HG03060 (cell line): ENCODE measurements at regions not wholly inside any gene's neighbourhood (a gene's known extent, or its start where the extent isn't known, plus 50 kb on each side); places are given as distances from the start of the nearest gene placed in this dataset.

Experiments used
- ATAC-seq: cut with Tn5 transposase; IDR thresholded peaks from one replicate; pipeline ENCODE4 v1.9.1; 2021; ENCODE audit warnings: low read depth, moderate number of reproducible peaks; ENCODE audit not compliant: unreplicated experiment

DNA sequence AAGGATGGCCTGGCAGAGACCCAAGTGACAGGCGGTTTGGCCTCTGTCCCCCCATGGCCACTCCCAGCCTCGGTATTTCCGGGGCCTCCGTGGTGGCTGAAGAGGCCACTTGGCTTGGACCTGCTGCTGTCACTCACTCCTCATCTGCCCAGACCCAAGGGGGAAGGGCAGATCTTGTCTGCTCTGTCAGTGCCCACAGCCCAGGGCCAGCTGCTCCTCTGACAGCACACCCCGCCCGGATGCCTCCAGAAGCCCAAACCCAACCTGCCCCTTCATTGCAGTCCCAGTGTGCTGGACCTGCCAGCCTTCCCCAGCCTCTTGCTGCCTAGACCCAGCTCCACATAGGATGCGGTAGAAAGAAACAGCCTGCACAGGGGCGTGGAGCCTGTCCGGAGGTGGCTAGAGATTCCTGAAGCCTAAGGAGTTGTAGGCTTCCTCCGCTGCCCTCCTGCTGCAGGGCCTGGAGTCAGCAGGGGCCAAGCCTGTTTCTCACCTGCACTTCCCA is 52.0 kb downstream of the MAGEF1 start:
- no peak for ATAC-seq

DNA sequence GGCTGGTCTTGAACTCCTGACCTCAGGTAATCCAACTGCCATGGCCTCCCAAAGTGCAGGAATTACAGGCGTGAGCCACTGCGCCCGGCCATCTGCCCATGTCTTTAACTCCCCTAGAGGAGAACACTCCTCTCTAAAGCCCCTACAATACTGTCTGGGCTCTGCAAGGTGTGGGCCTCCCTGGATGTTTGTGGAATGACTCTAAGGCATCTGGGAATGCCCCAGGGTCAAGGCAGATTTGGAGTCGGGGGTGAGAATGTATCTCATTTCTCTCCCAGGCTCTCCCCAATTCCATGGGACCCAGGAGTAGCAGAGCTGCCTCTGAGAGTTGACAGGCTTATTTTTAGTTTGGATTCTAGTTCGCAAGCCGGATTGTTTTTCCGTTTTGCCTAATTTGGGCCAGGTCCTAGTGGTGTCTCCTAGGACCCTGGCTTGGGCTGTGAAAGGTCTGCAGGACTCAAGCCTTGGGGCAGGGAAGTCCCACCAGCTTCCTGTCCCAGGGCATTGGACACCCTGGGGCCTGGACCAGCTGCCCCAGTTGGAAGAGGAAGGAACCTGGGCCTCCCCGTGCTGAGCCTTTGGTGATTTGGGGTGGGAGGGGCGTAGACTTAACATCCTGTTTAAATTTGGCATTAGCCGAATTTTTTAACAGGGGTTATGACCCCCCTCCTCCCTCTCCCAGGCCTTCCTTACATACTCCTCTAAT is 53.5 kb downstream of the MAGEF1 start:
- no peak for ATAC-seq

DNA sequence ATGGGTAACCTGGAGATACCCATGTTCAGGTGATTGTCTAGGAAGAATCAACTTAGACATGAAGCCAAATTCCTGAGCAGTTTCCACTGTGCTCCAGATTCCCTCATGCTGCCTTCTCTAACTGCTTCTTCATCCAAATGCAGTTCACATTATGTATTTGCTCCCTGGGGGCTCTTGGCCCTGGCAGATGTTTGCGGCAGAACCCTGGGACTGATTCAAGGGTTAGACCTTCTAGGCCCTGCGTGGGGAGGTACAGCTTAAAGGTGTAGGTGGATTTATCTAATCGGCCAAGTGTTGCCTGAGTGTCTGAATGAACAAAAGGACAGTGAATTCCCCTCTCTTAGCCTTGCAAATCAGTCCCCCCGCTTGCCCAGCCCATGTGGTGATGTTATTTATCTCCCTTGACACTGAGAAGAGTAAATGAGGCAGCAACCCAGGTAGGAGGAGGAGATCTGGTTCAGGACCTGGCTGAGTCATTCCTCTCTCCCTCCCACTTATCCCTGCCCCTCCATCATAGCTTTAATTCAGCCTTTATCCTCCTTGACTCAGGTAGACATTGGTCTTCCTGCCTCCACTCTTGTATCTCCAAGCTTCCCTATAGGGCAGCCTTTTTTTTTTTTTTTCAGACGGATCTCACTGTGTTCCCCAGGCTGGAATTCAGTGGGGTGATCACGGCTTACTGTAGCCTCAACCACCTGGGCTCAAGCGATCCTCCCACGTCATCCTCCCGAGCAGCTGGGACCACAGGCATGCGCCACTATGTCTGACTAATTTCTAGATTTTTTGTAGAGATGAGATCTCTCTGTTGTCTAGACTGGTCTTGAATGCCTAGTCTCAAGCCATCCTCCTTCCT is 54.8 kb downstream of the MAGEF1 start:
- ATAC-seq, result peak; percentile 79

DNA sequence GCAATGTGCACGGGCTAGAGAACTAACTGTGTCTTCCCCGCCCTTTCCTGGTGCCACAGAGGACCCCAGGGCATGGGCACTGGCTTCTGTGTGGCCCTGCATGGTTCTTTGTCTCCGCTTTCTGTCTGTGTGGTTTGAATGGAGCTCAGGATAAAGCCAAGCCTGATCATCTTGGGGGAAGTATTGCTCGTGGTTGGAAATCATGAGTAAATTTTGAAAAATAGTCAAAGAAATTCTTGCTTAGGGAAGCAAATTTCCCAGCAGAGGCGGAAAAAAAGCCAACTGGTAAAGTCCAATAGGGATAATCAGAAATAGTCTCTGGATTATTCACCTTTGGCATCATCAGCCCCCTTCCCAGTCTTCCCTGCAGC is 55.4 kb downstream of the MAGEF1 start:
- no peak for ATAC-seq

DNA sequence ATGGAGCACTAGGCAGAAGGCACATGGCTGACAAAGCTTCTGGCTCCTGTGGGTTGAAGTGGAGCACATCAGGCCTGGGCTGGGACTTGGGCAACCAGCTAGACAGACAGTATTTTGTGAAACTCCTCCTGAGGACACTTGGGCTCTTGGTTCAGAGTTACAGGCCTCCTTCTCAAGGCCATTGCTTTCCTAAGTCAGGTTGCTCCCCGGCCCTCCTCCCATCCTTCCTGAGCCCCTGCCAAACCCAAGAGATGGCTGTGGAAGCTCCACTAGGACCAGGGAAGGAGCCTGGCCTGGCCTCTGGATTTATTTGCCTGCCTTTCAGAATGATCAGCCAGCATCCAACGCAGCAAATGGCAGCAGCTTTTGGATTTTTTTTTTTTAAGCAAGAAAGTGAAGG is 56.3 kb downstream of the MAGEF1 start:
- ATAC-seq, result no peak

DNA sequence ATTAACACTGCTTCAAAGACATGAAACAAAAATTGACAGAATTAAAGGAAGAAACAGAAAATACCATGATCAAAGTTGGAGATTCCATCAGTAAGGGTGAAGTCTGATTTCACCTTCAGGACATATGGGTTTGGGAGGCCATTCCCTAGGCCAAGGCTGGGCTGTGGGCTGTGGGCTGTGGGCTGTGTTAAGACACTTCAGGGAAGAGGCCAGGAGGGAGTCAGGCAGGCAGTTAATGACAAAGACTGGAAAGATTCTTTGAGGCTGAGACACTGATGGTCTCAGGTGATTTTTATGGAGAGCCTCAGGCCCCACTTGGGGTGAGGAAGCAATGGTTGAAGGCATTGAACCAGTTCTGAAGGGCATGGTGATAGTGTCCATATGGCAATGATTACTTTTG is 57.5 kb downstream of the MAGEF1 start:
- ATAC-seq, result no peak

DNA sequence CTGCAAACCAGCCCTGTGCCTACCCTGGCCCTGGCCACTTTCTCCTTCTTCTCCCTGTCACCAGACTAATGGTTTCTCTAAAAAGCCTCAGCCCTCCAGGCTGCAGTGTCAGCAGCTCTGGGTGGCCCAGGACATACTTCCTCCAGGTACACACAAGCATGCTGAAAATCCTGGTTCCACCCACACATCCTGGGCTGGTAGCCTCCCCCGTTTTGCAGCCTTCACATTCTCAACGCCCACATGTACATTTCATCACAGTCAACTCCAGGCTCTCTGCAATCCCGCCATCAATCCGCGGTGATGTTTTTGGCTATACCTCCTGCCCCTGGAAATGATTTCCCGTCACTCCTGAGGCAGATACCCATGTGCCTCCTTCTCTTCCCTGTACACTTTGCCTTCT is 59.4 kb downstream of the MAGEF1 start:
- no peak for ATAC-seq

DNA sequence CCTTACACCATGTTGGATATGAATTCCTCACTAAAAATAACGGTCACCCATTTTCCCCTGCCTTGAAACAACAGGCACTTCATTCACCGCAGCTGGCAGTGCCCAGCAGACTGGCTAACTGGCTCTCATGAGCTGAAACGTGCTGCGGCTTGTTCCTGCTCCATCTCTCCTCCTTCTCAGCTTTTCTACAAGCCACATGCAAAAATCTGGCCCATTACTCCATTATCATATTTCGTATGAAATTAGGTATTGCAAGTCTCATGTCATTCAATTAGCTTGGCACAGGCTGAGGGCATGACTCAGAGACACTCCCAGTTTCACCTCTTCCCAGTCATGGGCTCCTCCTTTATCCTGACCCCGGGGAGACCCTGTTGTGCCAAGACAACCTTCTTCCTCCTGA is 60.0 kb downstream of the MAGEF1 start:
- ATAC-seq, result no peak

DNA sequence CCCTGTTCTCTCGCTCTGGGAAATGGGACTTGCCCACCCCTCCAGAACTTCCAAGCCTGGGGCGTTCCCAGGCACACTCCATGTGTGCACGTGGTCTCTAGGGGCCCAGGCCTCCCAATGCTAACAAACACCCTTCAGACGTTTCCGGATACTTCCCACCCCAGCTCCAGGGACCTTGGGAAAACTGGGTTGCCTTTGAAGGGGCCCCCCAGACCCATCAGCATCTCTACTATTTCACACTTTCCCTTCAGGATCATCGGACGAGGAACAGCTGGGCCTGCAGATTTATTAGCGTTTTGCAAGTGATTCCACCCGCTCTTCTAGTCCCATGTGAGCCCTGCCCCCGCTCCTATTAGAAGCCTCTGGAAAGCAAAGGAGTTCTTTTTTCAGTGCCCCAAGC is 63.2 kb downstream of the MAGEF1 start:
- no peak for ATAC-seq

DNA sequence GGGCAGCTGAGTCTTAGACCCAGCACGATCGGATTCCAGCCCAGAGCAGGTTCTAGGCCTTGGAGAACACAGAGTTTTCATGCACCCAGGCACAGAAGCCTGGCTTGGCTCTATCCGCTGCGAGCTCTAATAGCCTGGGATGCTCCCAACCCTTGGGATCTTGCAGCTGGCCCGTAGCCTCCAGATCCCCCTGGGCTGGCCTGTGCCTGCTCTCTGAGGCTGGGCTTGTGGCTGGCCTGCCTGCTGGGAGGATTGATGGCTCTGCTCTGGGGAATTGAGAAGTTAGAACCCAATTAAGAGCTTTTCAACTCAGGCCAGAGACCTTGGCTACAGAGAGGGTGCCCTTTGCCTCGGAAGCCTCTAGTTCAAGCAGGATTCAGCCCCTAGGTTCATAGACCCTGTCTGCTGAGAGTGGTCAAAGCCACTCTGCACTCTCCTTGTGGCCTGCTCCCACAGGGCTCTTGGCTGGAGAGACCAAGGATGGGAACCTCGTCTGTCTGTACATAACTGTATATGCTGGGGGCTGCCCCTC is 64.4 kb downstream of the MAGEF1 start:
- no peak for ATAC-seq

DNA sequence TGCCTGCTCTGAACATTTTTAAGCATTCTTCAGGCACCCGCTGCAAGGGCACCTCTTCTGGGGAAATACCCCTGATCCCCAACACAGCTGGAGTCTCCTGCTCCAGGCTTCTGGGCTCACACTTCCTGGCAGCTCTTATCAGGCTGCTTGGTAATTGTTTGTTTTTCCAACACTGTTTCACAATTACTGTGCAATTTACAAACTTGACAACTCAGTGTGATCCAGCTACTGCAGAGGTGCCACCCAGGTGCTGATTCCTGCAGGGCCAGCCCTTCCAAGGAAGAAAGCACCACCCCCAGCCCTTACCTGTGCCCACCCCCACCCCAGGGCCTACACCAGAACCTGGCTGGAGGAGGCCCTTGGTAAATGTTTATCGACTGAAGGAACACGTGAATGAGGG is 66.5 kb downstream of the MAGEF1 start:
- ATAC-seq, result no peak

DNA sequence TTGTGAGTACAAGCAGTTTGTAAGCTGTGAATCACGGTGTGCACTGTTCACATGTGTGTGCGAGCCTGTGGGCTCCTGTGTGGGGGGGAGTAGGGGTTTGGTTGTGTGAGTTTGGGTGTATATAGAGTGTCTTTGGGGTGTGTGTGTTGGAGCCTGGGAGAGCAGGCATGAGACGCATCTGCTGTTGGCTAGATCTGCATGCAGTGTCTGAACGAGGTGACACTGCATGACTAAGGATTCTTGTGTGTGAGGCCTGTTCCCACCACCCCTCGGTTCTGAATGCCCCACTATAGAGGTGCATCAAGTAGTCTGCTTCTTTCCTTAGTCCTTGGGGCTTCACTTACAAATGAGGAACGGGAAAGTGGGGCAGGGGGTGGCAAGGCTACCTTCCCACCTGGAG is 68.4 kb downstream of the MAGEF1 start:
- no peak for ATAC-seq

DNA sequence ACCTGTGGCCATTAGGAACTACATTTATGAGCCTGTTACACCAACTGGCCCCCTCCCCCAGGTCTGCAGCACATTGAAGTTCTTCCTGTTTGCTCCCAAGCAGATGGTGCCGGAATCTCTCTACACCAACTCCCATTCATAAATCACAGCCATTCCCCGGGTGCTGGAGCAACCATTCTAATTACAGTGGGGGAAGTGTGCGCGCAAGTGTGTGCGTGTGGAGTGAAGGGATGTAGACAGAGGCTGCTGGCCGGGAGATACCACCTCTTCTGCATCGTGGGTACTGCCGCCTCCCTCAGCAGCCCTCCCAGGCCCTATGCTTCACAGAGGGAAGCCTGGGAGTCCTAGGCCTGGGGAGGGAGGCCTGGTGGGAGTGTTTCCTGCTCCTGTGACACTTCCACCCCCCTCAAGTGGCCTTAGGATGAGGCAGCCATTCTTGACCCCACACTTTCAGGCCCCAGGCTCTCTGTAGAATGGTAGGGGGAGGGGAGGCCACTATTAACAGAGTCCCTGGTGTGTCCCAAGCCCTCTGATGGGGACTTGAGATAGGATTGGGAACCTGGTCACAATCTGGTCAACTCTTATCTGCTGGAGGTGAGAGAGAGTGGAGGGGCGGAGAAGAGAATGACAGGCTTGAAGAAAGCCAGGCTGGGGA is 69.1 kb downstream of the MAGEF1 start:
- ATAC-seq, result no peak

DNA sequence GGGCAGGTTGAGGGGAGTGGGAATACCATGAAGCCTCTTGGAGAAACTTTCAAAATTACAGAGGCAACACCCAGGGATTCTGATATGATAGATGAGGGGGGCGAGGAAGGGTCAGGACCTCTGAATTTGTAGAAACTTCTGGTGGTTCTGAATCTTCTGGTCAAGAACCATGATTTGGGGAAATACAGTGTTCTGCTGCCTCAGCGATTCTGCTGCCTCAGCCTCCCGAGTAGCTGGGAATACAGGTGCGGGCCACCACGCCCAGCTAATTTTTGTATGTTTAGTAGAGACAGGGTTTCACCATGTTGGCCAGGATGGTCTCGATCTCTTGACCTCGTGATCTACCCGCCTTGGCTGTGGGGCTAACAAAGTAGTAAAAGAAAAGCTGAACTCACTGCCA is 70.4 kb downstream of the MAGEF1 start:
- ATAC-seq, result no peak

DNA sequence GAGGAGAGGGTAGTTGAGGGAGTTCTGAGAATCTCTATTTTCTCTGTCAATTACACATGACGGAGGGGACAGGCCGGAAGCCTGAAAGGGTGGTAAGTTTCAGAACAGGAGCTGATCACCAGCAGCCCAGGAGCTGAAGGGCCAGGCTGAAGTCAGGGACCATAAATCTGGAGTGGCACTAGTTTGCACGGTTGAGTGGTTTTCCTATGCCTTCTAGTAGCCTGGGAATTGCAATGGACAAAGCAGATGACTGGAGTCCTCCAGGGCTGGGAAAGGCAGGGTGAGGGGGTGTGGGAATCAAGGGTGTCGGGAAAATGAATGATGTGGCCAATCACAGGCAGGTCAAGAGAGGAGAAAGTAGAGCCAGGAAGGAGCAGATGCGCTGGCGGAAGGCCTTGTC is 72.5 kb downstream of the MAGEF1 start:
- no peak for ATAC-seq

DNA sequence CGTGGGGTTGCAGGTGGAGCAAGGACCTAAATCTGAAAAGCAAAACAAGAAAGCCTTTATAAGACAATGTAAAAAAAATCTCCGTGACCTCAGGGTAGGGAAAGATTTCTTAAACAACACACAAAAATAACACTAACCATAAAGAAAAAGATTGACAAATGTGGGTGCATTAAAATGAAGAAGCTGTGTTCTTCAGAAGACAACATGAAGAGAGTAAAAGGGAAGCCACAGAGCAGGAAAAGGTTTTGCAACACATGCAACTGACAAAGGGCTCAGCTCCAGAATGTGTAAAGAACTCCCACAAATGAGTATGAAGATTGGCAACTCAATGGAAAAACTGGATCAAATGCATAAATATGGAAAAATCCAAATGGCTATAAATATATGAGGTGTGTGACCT is 74.2 kb downstream of the MAGEF1 start:
- no peak for ATAC-seq

DNA sequence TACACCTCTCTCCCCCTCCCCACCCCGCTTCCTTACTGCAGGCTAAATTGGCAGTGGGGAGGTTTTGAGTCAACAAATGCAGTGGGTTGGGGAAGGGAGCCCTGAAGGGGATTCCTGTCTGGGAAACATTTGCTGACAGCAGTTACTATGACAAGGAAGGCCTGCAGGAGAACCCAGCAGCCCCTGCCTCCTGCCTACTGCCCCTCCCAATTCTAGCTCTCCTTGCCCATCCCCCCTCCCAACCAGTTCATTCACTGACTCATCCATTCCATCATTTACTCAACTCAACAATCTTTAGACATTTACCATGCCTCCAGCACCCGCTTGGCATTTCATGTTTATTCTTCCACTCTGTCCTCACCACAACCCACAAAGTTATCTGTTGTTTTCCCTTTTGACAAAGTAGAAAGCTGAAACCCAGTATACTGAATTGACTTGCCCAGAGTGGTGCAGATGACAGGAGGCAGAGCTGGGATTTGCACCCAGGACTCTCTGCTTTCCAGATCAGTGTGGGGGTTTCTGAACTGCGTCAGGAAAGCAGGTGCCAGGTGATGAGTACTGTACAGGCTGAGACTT is 75.0 kb downstream of the MAGEF1 start:
- no peak for ATAC-seq

DNA sequence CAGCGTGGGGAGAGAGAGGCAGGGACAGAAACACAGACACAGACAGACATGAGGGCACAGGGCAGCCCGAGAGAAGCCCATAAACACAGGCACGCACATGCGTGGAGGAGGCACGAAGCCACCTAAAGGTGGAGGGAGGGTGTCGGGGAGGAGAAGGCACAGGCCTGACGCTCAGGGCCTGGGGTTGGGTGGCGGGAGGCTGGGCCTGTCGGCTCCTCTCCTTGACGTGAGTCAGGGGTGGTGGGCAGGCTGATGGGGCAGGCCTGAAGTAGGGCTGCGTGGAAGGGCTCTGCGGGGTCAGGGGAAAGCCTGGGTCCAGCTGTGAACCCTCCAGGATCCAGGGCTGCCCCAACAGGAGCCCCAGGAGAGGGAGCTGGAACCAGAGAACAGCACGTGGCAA is 74.2 kb downstream of the EPHB3 start:
- ATAC-seq, result no peak

DNA sequence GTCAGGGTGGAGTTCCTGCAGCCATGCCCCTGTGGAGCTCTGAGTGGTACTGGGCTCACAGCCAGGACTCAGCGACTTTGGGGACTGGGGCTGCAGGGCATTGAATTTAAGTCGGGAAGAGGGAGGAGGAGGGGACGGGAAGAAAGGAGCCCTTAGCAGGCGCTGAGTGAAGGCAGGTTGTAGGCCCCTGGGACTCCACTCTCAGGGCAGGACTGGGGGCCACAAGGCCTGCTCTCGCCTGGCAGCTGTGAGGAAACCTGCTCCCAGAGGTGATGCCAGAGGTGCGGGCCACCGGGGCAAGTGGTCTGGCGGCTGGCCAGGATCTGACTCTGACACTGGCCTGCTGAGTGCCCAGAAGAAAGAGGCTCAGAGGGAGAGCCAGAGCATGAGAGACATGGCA is 73.5 kb downstream of the EPHB3 start:
- ATAC-seq, result no peak

DNA sequence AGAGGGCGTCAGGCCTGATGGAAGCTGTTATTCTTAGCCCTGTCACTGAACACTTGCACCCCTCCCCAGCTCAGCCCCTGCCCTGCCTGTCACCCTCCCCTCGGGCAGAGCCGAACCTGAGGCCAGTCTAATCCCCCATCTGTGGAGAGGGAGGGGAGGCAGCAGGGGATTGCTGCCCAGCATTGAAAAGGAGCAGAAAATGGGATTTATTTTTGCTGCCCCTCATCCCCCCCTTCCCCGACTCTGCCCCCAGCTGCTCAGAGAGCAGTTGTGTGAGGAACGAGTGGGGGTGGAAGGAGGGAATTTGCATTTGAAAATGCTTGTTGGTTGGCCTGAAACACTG is 71.6 kb downstream of the EPHB3 start:
- no peak for ATAC-seq
